ENCODE measurements at regions not wholly inside any gene's neighbourhood (a gene's known extent, or its start where the extent isn't known, plus 50 kb on each side); places are given as distances from the start of the nearest gene placed in this dataset.

GRCh38 chr2:21770787-21771186, 647.0 kb downstream of the TDRD15 start:
- TF ChIP-seq CTCF (IDR thresholded peaks at IDR 0.05): no peak
- TF ChIP-seq EP300 (IDR thresholded peaks at IDR 0.05): no peak

Data from ovary (tissue), 3 donors.